Psoas muscle (tissue), 7 donors: ENCODE measurements at regions not wholly inside any gene's neighbourhood (a gene's known extent, or its start where the extent isn't known, plus 50 kb on each side); places are given as distances from the start of the nearest gene placed in this dataset.
"Not testable (repeated sequence)": the region's sequence is repeated elsewhere in the genome, so short reads cannot be mapped to it uniquely, and the experiment has no call there.

Experiments
- ATAC-seq, 4 donors: fragments of 200-7000 bp; cut with Tn5 transposase; one replicate each; pipeline ENCODE4 v1.9.1; 2020; ENCODE audit warnings: moderate library complexity in 3 of 4, mild to moderate bottlenecking in 2 of 4
- DNase-seq, 2 donors: peaks; one replicate each; pipeline ENCODE4 v3.0.0-alpha.2; 2020
- H3K27ac ChIP-seq: fragments of 200-600 bp; one replicate; pipeline ENCODE4 v1.8.0; 2022
- H3K27me3 ChIP-seq, 3 donors: fragments of 200-600 bp in 1 of 3; one replicate each; pipeline versions ENCODE4 v1.6.1 to v1.8.0; 2013 to 2022; ENCODE audit warnings: low read length in 2 of 3, mild to moderate bottlenecking in 2 of 3, moderate library complexity in 1 of 3; ENCODE audit not compliant: insufficient read depth in 3 of 3
- H3K36me3 ChIP-seq, 2 donors: fragments of 200-600 bp in 1 of 2; one replicate each; pipeline versions ENCODE4 v1.6.1 to v1.8.0; 2013 to 2022; ENCODE audit warnings: low read depth in 1 of 2, mild to moderate bottlenecking in 1 of 2, moderate library complexity in 1 of 2; ENCODE audit not compliant: insufficient read depth in 1 of 2
- H3K4me1 ChIP-seq: fragments of 200-600 bp; one replicate; pipeline ENCODE4 v1.8.0; 2022
- H3K4me3 ChIP-seq: fragments of 200-600 bp; one replicate; pipeline ENCODE4 v1.8.0; 2022; ENCODE audit warnings: mild to moderate bottlenecking
- H3K9me3 ChIP-seq: fragments of 200-600 bp; one replicate; pipeline ENCODE4 v1.8.0; 2022
- WGBS, 3 donors: extraction: QIAGEN DNeasy Blood & Tissue Kit; methylation state at CpG; one replicate each; pipeline versions ENCODE4 v1.1.6 to v1.1.7; 2013; 5-methylcytosine and 5-hydroxymethylcytosine counted together
- intact Hi-C, 2 donors: fragments of 100-400 bp; cut with DNase I; formaldehyde crosslinking; loops; one replicate each; pipeline versions ENCODE4 v1.11.0 to v1.14.2; 2022
- TF ChIP-seq, protein P1 (sequence below): fragments of 200-600 bp; IDR thresholded peaks from one replicate; pipeline ENCODE4 v1.8.0; 2022; ENCODE audit warnings: antibody characterized with exemption
- donor health status: healthy with polysubstance abuse.
- donor health status: DM: no; HTN: no; CAD: no; lungs with moderate emphysema.
- donor health status: Bipolar disorder and iron deficiency.
- donor health status: healthy.
- donor health status: DM: yes; HTN: yes; CAD: no.
- donor health status: DM: no; HTN: no; CAD: no.
- donor health status: DM: yes; HTN: yes; CAD: no.

DNA sequence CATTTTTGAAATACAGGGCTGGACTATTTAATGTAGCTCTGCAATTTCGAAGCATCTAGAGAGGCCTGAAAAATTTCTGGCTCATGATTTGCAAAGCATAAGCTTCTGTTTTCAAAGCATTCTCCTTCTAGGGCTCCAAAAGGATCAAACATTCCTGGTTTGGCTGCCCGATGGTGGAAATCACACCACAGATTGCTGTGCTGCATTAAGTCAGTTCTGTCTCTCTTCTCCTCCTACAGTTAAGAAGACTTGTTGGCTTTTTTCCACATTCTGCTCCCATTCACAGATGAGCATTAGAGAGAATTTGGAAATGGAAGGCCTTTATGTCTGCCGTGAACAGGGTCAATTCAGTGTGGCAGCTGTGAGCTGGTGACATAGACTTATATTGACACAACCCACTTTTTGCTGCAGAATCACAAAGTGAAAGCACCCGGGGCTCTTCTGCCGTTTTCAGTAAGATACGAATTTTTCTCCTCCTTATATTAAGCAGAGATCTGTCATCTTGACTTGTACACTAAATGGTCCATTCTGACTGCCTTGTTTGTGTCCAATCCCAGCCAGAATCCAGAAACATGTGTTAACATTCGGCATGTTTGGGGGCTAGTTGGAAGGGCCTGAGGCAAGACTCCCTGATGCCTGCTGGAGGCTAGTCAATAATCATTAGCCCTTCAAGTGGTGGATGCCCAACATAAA, 330.8 kb upstream of the DEFB112 start:
- Histone ChIP-seq H3K9me3 (peaks cover 9% of the 10 kb centered on the region), H3K27ac (no peak overlapping the region), H3K36me3 (no peaks in the 10 kb centered on the region), H3K4me3 (no peak overlapping the region), H3K27me3 (no peaks in the 10 kb centered on the region), H3K4me1 (no peaks in the 10 kb centered on the region)
- ATAC-seq: no peak
- TF ChIP-seq, protein P1, sequence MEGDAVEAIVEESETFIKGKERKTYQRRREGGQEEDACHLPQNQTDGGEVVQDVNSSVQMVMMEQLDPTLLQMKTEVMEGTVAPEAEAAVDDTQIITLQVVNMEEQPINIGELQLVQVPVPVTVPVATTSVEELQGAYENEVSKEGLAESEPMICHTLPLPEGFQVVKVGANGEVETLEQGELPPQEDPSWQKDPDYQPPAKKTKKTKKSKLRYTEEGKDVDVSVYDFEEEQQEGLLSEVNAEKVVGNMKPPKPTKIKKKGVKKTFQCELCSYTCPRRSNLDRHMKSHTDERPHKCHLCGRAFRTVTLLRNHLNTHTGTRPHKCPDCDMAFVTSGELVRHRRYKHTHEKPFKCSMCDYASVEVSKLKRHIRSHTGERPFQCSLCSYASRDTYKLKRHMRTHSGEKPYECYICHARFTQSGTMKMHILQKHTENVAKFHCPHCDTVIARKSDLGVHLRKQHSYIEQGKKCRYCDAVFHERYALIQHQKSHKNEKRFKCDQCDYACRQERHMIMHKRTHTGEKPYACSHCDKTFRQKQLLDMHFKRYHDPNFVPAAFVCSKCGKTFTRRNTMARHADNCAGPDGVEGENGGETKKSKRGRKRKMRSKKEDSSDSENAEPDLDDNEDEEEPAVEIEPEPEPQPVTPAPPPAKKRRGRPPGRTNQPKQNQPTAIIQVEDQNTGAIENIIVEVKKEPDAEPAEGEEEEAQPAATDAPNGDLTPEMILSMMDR: no peak
- intact Hi-C loops: no loop called here
- 34 to 49% (median 38%) methylated on average over 7 of the region's 7 CpGs for WGBS, 3 donors
- no peak for DNase-seq

DNA sequence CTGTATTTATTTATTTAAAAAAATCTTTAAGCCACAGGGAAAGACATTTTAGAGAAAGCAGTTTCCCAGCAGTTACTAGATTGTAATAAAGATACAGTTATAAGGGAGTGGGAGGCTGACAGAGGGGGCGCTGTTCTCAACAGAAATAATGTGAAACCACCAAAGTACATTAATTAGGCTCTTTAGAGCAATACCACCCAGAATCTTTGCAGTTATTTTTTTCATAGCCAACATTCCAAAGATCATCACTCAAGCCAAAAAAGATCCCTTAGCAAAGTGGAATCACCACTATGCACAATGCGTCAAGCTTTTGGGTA, 331.3 kb upstream of the DEFB112 start:
- H3K9me3 ChIP-seq: peaks cover 5% of the 10 kb centered on the region
- H3K27me3 ChIP-seq: no peaks in the 10 kb centered on the region
- no peaks in the 10 kb centered on the region for H3K4me1 ChIP-seq
- H3K4me3 ChIP-seq: no peak overlapping the region
- no peak for ATAC-seq
- H3K36me3 ChIP-seq: no peaks in the 10 kb centered on the region
- TF ChIP-seq, protein P1: no peak
- 46 to 51% (median 49%) methylated on average over 2 of the region's 2 CpGs for WGBS, 3 donors
- intact Hi-C loops: no loop called here
- DNase-seq: no peak
- no peak overlapping the region for H3K27ac ChIP-seq

DNA sequence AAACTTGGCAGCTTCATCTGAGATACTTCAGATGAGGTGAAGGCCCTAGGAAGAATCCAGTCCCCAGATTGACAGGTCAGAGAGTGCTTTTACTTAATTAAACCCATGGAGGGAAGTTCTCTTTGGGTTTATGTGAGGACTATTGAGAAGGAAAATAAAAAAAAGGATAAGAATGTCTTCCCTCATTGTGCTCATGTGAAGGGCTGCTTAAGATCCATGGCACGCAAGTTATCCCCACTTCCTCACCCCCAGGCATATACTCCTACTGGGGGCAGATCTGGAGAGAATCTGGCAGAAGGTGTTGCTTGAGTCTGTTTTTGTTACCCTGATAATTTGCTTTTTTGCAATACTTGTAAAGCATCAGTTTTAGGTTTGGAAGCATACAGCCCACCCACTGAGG, 322.9 kb upstream of the TFAP2D start:
- 94 to 96% (median 96%) methylated on average over 1 of the region's 1 CpG for WGBS, 3 donors
- H3K27me3 ChIP-seq: no peaks in the 10 kb centered on the region
- TF ChIP-seq, protein P1: no peak
- H3K4me3 ChIP-seq: no peak overlapping the region
- no peaks in the 10 kb centered on the region for H3K36me3 ChIP-seq
- no peaks in the 10 kb centered on the region for H3K9me3 ChIP-seq
- H3K27ac ChIP-seq: no peak overlapping the region
- intact Hi-C loops: no loop called here
- no peak for ATAC-seq
- no peak for DNase-seq
- H3K4me1 ChIP-seq: no peaks in the 10 kb centered on the region

DNA sequence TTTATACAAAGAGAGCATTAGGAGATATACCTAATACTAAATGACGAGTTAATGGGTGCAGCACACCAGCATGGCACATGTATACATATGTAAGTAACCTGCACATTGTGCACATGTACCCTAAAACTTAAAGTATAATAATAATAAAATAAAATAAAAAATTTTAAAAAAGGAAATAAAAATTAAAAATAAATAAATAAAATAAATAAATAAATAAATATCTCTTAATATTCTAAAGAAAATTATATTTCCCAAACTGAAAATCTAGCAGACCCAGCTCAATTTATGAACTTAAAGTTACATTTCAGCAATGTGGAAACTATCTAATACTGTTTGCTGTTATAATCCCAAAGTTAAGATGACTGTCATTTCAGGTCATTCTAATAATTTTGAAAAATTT, 319.2 kb upstream of the TFAP2D start:
- WGBS, 3 donors: 86 to 92% (median 86%) methylated on average over 1 of the region's 1 CpG
- intact Hi-C loops, H3K4me1 ChIP-seq, H3K36me3 ChIP-seq, H3K27me3 ChIP-seq, ATAC-seq, DNase-seq, H3K27ac ChIP-seq, H3K9me3 ChIP-seq, H3K4me3 ChIP-seq: not testable (repeated sequence)

DNA sequence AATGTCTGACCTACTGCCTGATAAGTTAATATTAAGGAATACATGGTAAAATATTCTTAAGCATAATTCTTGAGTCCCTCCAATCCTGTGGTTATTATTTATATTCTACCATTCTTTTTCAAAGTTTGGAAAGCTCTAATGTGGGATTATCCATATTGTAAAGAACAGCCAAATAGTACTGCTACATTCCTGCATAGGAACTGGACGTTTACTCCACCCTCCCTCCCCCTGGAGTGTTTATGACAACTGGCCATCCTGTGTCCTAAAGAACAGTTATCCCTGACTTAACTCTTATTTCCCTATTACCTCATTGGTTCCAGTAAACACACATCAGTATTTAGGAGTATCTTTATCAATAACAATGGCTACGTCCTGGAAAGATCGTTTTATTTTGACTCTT, 308.7 kb upstream of the TFAP2D start:
- ATAC-seq: no peak
- H3K27me3 ChIP-seq: no peaks in the 10 kb centered on the region
- 60 to 71% (median 66%) methylated on average over 3 of the region's 3 CpGs for WGBS, 3 donors
- TF ChIP-seq, protein P1: no peak
- no peak overlapping the region for H3K27ac ChIP-seq
- DNase-seq: no peak
- no peaks in the 10 kb centered on the region for H3K4me1 ChIP-seq
- intact Hi-C loops: no loop called here
- H3K9me3 ChIP-seq: no peaks in the 10 kb centered on the region
- H3K4me3 ChIP-seq: no peak overlapping the region
- no peaks in the 10 kb centered on the region for H3K36me3 ChIP-seq
